Glomerular visceral epithelial cell (primary cell): ENCODE measurements at regions not wholly inside any gene's neighbourhood (a gene's known extent, or its start where the extent isn't known, plus 50 kb on each side); places are given as distances from the start of the nearest gene placed in this dataset.

Source experiments
- DNase-seq: peaks from one replicate; pipeline ENCODE4 v3.0.0-alpha.2; 2016; ENCODE audit errors: extremely low spot score

GRCh38 chr7:131735101-131735500, 178.7 kb upstream of the PODXL start:
- no peak for DNase-seq

- no peak for DNase-seq
Measured at GRCh38 chr7:131733604-131734003, 177.2 kb upstream of the PODXL start.

GRCh38 chr7:131727189-131727588, 170.8 kb upstream of the PODXL start:
- no peak for DNase-seq

GRCh38 chr7:131726686-131727085, 170.3 kb upstream of the PODXL start:
- no peak for DNase-seq

- DNase-seq, result no peak
Measured at GRCh38 chr7:131726031-131726430, 169.6 kb upstream of the PODXL start.

GRCh38 chr7:131724776-131725345, 168.4 kb upstream of the PODXL start:
- no peak for DNase-seq

GRCh38 chr7:131723926-131724325, 167.5 kb upstream of the PODXL start:
- DNase-seq, result peak; percentile 13

- DNase-seq, result no peak
Measured at GRCh38 chr7:131722371-131722770, 165.9 kb upstream of the PODXL start.

GRCh38 chr7:131721660-131722059, 165.2 kb upstream of the PODXL start:
- DNase-seq, result no peak

GRCh38 chr7:131720703-131721102, 164.3 kb upstream of the PODXL start:
- DNase-seq, result no peak

GRCh38 chr7:131717181-131717580, 160.8 kb upstream of the PODXL start:
- DNase-seq, result no peak

- DNase-seq, result no peak
Measured at GRCh38 chr7:131699323-131699722, 142.9 kb upstream of the PODXL start.

GRCh38 chr7:131692131-131692960, 135.9 kb upstream of the PODXL start:
- DNase-seq, result peak; percentile 16

- DNase-seq, result no peak
Measured at GRCh38 chr7:131691454-131692130, 135.2 kb upstream of the PODXL start.

GRCh38 chr7:131690441-131690840, 134.0 kb upstream of the PODXL start:
- DNase-seq, result no peak

GRCh38 chr7:131689662-131690234, 133.3 kb upstream of the PODXL start:
- DNase-seq, result no peak

GRCh38 chr7:131688738-131689661, 132.6 kb upstream of the PODXL start:
- DNase-seq, result peak; percentile 53

GRCh38 chr7:131687296-131687695, 130.9 kb upstream of the PODXL start:
- DNase-seq, result no peak

GRCh38 chr7:131686833-131687232, 130.4 kb upstream of the PODXL start:
- no peak for DNase-seq

GRCh38 chr7:131683536-131684125, 127.2 kb upstream of the PODXL start:
- no peak for DNase-seq

GRCh38 chr7:131681961-131682360, 125.5 kb upstream of the PODXL start:
- DNase-seq, result no peak
